HG02642 (cell line): ENCODE measurements at regions not wholly inside any gene's neighbourhood (a gene's known extent, or its start where the extent isn't known, plus 50 kb on each side); places are given as distances from the start of the nearest gene placed in this dataset.

ENCODE experiments used
- ATAC-seq: cut with Tn5 transposase; IDR thresholded peaks from one replicate; pipeline ENCODE4 v1.9.1; 2021; ENCODE audit warnings: mild to moderate bottlenecking; ENCODE audit not compliant: unreplicated experiment, poor library complexity

DNA sequence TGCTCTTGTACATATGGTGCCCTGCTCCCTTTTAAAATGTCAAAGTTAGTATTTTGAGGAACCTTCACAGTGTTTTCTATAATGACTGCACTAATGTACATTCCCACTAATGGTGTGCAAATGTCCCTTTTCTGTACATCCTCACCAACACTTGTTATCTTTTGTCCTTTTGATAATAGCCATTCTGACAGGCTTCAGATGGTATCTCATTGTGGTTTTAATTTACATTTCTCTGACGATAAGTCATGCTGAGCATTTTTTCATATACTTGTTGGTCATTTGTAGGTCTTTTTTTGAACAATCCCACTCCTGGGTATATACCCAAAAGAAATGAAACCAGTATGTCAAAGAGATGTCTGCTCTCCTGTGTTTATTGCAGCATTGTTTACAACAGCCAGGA lies 268.3 kb downstream of the FBXO15 start:
- no peak for ATAC-seq

DNA sequence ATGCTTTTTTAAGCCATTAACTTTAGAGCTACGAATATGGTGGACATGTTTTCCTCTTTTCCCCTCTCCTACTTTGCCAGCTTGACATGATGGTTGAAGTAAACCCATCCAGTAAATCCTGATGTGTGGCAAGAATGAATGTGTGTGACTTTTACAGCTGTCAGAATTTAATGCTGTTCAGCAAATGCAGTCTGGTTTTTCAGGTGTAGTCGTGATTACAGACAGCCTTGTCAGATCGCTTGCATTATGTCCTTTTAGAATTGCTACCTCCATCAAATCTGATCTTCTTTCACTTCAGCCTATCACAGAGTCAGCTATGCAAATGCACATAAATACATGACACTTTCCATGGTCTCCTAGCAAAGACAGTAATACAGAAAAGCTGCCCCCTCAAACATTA lies 278.5 kb downstream of the FBXO15 start:
- no peak for ATAC-seq

DNA sequence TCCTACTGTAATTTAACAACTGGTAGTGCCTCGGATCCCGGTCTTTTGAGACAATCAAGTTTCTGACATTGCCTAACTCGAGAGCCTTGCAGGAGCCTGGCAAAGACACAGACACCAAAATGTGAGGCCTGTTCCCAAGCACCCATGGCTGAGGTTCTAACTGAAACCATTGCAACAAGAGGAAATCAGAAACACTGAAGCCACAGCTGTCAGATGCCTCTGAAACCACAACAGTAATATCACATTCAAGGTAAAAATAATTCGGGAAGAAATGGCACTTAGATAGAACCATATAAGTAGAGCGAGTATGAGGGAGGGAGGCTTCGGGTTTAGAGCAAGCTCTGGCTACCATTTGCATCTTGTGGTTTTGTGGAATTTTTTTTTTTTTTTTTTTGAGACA lies 285.9 kb downstream of the FBXO15 start:
- no peak for ATAC-seq

DNA sequence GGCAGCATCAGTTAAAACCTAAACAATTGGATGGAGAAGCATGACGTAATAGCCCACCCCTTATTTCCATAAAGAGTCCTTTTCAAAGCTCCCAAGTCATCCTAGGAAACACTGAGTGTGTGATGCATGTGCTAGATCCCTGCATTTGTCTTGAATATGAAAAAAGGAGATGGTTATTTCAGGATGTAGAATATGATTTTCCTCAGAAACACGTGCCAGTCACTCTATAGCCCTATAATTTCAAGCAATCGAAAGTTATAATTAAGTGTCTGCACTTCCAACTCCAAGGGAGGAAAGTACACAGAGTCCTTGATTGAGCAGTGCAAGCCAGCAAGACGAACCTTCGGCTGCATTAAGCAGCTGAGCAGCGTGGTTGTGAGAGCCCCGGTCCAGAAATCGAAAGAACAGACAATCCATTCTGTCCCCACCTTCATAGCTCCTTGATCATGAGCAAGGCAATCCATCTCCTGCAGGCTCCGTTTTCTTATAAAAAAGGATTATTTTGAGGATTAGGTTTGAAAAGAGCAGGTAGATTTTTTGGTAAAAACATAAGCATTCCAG lies 287.7 kb downstream of the FBXO15 start:
- no peak for ATAC-seq

DNA sequence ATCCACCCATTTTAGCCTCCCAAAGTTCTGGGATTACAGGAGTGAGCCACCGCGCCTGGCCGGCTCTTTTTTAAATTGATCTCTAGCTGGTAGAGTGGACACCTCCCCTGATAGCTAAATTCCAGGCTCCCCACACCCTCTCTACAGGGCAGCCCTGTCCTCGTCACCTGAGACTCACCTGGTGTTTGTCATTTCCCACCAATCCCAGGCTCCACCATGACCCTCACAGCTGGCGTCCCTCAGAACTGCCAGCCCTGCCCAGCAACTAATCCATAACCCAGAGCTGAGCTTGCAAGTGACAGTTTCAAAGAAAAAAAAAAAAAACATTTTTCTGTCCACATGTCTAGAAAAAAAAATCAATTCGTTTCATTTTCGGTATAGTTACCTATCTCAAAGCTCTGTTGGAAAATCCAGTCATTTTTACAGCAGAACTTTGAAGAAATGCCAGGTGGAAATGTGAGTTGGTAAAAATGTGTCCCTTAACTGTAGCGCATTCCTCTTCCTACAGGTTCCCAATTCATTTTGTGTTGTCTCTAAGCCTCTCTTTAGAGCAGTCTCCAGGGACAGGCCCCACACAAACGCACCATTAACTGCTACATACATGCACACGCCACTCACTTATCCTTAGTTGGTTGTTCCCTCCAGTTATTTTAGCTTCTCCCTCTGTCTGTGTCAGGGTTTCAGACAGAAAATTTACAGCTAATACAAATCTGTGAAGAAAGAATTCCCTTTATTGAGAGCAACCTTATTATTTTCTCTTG lies 294.7 kb downstream of the FBXO15 start:
- ATAC-seq, result no peak

DNA sequence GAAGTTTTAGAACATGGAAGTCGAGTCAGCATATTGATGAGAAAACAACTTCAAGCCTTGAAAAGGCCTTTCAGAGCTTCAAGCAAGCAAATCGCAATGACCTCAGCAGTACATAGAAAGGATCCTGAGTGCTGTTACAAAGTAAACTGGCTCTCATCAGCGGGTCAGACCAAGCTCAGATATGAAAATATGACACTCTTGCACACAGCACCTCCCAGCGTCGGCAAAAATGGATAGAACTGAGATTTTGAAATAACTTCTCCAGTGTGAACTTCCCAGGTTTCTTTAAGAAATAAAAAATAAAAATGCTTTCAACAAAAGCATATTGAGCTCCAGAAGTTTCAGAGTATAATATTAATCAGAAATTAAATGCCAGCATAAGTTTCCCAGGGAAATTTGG lies 296.9 kb downstream of the FBXO15 start:
- no peak for ATAC-seq

DNA sequence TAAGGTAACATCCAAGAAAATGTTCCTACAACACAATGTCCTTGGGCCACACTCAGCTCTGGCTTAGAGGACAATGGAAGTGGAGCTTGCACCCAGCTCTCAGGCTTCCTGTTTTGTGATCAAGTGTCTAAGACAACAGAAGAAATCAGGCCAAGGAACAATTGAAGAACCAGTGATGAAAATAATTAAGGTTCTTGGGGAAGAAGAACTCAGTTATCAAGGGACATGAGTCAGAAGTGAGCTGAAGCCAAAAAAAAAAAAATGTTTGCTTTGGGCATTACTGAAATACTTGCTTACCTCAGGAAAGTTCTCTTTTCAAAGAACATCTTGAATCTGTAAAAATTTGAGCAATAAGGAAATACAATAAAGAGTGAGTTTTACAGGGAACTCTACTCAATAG lies 299.0 kb downstream of the FBXO15 start:
- no peak for ATAC-seq

DNA sequence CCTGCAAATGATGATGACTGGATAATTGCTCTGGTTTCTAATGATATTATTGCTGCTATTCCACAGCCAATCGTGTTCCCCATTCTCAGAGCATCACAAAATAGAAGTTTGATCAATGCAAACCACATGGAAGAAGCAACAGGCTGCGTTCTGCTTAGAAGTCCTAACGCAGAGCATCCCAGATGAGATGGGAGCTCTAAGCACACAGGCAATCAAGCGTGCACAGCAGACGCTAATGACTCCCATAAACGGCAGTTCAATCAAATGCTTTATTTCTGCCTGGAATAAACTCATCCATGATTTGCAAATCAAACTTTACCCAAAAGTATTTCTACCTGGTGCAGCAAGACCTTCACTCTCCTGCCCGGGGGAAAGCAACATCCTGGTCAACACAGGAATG lies 304.2 kb downstream of the FBXO15 start:
- no peak for ATAC-seq

GRCh38 chr18:73842795-73843394 lies 304.7 kb downstream of the FBXO15 start:
- ATAC-seq, result peak; percentile 84

- ATAC-seq, result no peak
These were observed 306.0 kb downstream of the FBXO15 start for GRCh38 chr18:73841661-73842060.

DNA sequence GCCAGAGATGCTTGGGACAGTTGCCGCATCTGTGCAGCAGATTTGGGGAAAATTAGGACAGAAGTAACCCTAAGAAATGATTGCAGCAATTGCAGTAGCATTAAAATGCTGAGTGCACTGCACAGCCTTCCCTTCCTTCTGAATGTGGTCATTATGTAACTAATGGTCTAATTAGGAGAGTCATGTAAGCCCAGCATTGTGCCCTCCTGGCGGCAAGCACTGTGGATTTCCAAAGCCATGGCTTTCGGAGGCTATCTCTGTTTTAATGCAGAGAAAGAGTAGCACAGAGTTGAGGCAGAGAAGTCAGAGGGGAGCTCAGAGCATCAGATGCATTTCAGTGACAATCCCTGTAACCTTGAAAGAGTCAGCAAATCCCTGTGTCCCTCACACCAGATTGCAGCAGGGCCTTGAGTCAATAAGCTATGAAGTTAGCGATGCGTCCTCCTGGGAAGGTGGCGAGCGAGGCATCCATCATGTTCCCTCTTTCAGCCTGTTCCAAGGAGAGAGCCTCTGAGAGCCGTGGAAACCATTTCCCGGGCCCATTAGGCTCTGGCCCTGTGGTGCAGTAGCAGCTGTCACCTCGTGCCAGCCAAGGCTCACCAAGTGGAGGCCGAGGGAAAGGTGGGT lies 307.2 kb downstream of the FBXO15 start:
- ATAC-seq, result no peak

GRCh38 chr18:73839441-73839840 lies 308.2 kb downstream of the FBXO15 start:
- ATAC-seq, result no peak

DNA sequence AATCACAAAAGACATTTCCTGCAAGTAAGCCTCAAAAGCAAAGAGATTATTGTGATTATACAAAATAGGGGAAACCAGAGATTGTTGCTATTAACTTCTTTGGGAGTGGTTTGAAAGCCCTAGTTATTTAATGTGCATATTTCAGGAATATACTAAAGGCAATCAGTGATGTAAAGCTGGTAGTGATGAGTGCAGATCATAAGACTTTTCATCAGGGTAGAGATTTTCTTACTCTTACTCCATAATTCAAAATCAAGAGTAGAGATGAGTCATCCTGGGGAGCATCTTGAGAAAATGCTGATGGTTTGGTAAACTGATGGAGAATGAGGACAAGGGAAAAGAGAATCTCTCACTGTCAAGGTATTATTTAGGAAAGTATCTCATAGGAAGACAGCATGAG lies 309.5 kb downstream of the FBXO15 start:
- no peak for ATAC-seq

- ATAC-seq, result no peak
These were observed 311.8 kb downstream of the FBXO15 start for GRCh38 chr18:73835656-73836364.

- ATAC-seq, result no peak
These were observed 312.6 kb downstream of the FBXO15 start for GRCh38 chr18:73835039-73835438.

DNA sequence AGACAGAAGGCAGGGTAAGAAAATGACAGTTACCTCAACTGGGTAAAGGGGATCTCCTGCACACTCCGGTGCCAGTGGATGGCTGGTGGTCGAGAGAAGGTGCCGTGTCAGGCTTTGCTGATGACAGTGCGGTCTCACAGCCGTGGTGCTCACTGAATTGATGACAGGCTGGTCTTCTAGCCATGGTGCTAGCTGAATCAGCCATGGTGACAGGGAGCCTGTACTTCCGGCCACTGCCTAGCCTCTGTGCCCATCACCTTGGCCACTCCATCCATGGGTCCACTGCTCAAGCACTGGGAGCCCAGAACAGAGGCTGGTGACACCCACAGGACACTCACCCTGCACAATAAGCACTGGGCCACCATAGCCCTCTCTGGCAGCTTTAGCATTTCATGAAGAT lies 315.9 kb downstream of the FBXO15 start:
- no peak for ATAC-seq

DNA sequence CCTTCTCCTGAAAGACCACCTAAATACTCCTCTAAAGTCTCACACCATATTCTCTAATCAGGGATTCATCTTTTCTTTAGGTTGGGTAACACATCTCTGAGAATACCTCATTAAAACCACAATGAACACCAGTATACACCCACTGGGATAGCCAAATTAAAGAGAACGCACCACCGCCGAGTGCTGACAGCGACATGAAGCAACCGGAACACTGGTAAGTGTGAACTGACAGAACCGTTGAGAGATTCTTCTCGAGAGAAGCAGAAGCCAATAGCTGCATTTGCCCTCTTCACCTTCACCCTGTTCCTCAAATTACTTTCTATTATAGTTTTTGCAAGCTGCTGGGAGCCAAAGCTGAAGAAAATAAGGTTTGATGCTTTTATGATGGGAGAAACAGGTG lies 318.5 kb downstream of the FBXO15 start:
- no peak for ATAC-seq

- ATAC-seq, result no peak
These were observed 319.8 kb downstream of the FBXO15 start for GRCh38 chr18:73827801-73828200.

DNA sequence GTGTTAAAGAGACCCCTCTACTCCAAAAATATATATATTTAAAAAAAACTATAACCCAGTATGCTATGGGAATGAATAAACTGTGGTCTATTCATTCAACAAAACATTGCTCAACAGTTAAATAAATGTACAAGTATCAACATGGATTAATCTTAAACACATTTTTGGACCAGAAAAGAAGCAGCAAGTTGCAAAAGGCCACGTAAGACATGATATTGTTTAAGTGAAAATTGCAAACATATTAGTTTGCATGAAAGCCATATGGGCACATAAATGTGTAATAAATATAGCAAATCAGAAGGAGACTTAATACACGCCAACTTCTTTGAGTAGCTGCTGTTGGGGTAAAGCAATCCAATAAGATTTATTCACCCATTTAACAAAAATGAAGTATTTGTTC lies 321.5 kb downstream of the FBXO15 start:
- no peak for ATAC-seq

GRCh38 chr18:73824671-73825070 lies 323.0 kb downstream of the FBXO15 start:
- ATAC-seq, result no peak

- ATAC-seq, result no peak
These were observed 335.2 kb downstream of the FBXO15 start for GRCh38 chr18:73812423-73812822.
